Neural progenitor cell (in vitro differentiated cells): ENCODE measurements at regions not wholly inside any gene's neighbourhood (a gene's known extent, or its start where the extent isn't known, plus 50 kb on each side); places are given as distances from the start of the nearest gene placed in this dataset.
A peak's percentile ranks its signal among the peaks of the same experiment; 100 is the strongest.
"Not testable (repeated sequence)": the region's sequence is repeated elsewhere in the genome, so short reads cannot be mapped to it uniquely, and the experiment has no call there.

Experiments
- DNase-seq: peaks from one replicate; pipeline ENCODE4 v3.0.0-alpha.2; 2016; ENCODE audit warnings: low spot score
- H2AFZ ChIP-seq: fragments of 200-600 bp; sonication (generic); replicated peaks from 2 replicates; pipeline ENCODE4 v1.6.1; 2016; ENCODE audit warnings: antibody characterized with exemption
- H3F3A ChIP-seq: fragments of 200-600 bp; sonication (generic); 2 replicates; pipeline ENCODE4 v1.6.1; 2016; ENCODE audit warnings: antibody characterized with exemption, low read depth
- H3K27ac ChIP-seq: fragments of 200-600 bp; sonication (generic); 2 replicates; pipeline ENCODE4 v1.5.1; 2016; ENCODE audit warnings: mild to moderate bottlenecking
- H3K27me3 ChIP-seq: fragments of 200-600 bp; sonication (generic); 2 replicates; pipeline ENCODE4 v1.6.1; 2016; ENCODE audit warnings: mild to moderate bottlenecking, moderate library complexity
- H3K36me3 ChIP-seq: fragments of 200-600 bp; sonication (generic); 2 replicates; pipeline ENCODE4 v1.5.1; 2016
- H3K4me1 ChIP-seq: fragments of 200-600 bp; sonication (generic); 2 replicates; pipeline ENCODE4 v1.6.1; 2016; ENCODE audit warnings: mixed run types
- H3K4me2 ChIP-seq: fragments of 200-600 bp; sonication (generic); 2 replicates; pipeline ENCODE4 v1.6.1; 2016
- H3K4me3 ChIP-seq: fragments of 200-600 bp; sonication (generic); 2 replicates; pipeline ENCODE4 v1.5.1; 2016
- H3K79me2 ChIP-seq: fragments of 200-600 bp; sonication (generic); 2 replicates; pipeline ENCODE4 v1.6.1; 2016; ENCODE audit warnings: low read depth
- H3K9ac ChIP-seq: fragments of 200-600 bp; sonication (generic); 2 replicates; pipeline ENCODE4 v1.6.1; 2016
- H3K9me3 ChIP-seq: fragments of 200-600 bp; sonication (generic); 2 replicates; pipeline ENCODE4 v1.5.1; 2016; ENCODE audit warnings: low read depth
- H4K20me1 ChIP-seq: fragments of 200-600 bp; sonication (generic); 2 replicates; pipeline ENCODE4 v1.6.1; 2016; ENCODE audit warnings: low read depth
- H3K27ac Mint-ChIP-seq: 3 replicates; pipeline ENCODE4 v1.8.0; 2021; ENCODE audit warnings: mixed read lengths
- H3K27me3 Mint-ChIP-seq: 2 replicates; pipeline ENCODE4 v1.8.0; 2022; ENCODE audit warnings: low read depth, mild to moderate bottlenecking, inconsistent platforms, moderate library complexity, mixed read lengths; ENCODE audit not compliant: insufficient read depth
- H3K36me3 Mint-ChIP-seq: 3 replicates; pipeline ENCODE4 v1.8.0; 2021; ENCODE audit warnings: mixed read lengths
- H3K4me1 Mint-ChIP-seq: 3 replicates; pipeline ENCODE4 v1.8.0; 2021; ENCODE audit warnings: mixed read lengths
- H3K4me3 Mint-ChIP-seq: 3 replicates; pipeline ENCODE4 v1.8.0; 2021; ENCODE audit warnings: mild to moderate bottlenecking, moderate library complexity, mixed read lengths
- H3K9me3 Mint-ChIP-seq: 3 replicates; pipeline ENCODE4 v1.8.0; 2020; ENCODE audit warnings: mixed read lengths
- CTCF ChIP-seq: fragments of 200-600 bp; sonication (generic); IDR thresholded peaks from 2 replicates; pipeline ENCODE4 v1.5.1; 2017; ENCODE audit warnings: antibody characterized with exemption, mild to moderate bottlenecking
- EZH2 ChIP-seq: fragments of 200-600 bp; sonication (generic); IDR thresholded peaks from 2 replicates; pipeline ENCODE4 v1.6.1; 2017; ENCODE audit warnings: antibody characterized with exemption, mild to moderate bottlenecking, moderate library complexity
- EZH2phosphoT487 ChIP-seq: fragments of 200-600 bp; sonication (generic); IDR thresholded peaks from 2 replicates; pipeline ENCODE4 v1.6.1; 2017; ENCODE audit warnings: antibody characterized with exemption

GRCh38 chr6:40825102-40825501 is 213.9 kb downstream of the UNC5CL start:
- Mint-ChIP-seq H3K36me3 (no peaks in the 10 kb centered on the region), H3K4me1 (peaks cover 7% of the 10 kb centered on the region), H3K27ac (no peak overlapping the region), H3K4me3 (no peak overlapping the region), H3K9me3 (no peaks in the 10 kb centered on the region), H3K27me3 (peaks cover 3% of the 10 kb centered on the region)
- H4K20me1 ChIP-seq = no peaks in the 10 kb centered on the region
- H2AFZ ChIP-seq = no peak overlapping the region
- TF ChIP-seq EZH2phosphoT487 = no peak
- TF ChIP-seq EZH2 = no peak
- no peak for TF ChIP-seq CTCF
- no peaks in the 10 kb centered on the region for H3K36me3 ChIP-seq
- H3F3A ChIP-seq = no peaks in the 10 kb centered on the region
- no peak overlapping the region for H3K4me3 ChIP-seq
- no peaks in the 10 kb centered on the region for H3K27me3 ChIP-seq
- no peak overlapping the region for H3K4me2 ChIP-seq
- H3K9me3 ChIP-seq = no peaks in the 10 kb centered on the region
- no peak overlapping the region for H3K9ac ChIP-seq
- no peak overlapping the region for H3K27ac ChIP-seq
- DNase-seq = no peak
- H3K4me1 ChIP-seq = no peaks in the 10 kb centered on the region
- H3K79me2 ChIP-seq = no peaks in the 10 kb centered on the region

GRCh38 chr6:40823917-40824891 is 214.8 kb downstream of the UNC5CL start:
- H3K36me3 Mint-ChIP-seq, H3K4me1 Mint-ChIP-seq, H3K27ac Mint-ChIP-seq, H3F3A ChIP-seq, H2AFZ ChIP-seq, H3K4me3 ChIP-seq, H3K4me2 ChIP-seq, H3K4me1 ChIP-seq, H3K27me3 ChIP-seq, H3K9me3 ChIP-seq, H3K4me3 Mint-ChIP-seq, H3K27ac ChIP-seq, H3K27me3 Mint-ChIP-seq, H3K9ac ChIP-seq, H3K9me3 Mint-ChIP-seq, H3K79me2 ChIP-seq, H3K36me3 ChIP-seq, H4K20me1 ChIP-seq: not testable (repeated sequence)
- peak; percentile 80 for DNase-seq
- TF ChIP-seq CTCF = peak; percentile 66

- H3K36me3 Mint-ChIP-seq = no peaks in the 10 kb centered on the region
- H3K27me3 Mint-ChIP-seq = peaks cover 3% of the 10 kb centered on the region
- Histone ChIP-seq H3F3A (no peaks in the 10 kb centered on the region), H3K27me3 (no peaks in the 10 kb centered on the region), H3K27ac (no peak overlapping the region), H3K79me2 (no peaks in the 10 kb centered on the region), H3K4me3 (no peak overlapping the region), H3K9me3 (no peaks in the 10 kb centered on the region), H2AFZ (no peak overlapping the region), H3K9ac (no peak overlapping the region), H3K4me1 (no peaks in the 10 kb centered on the region), H3K36me3 (no peaks in the 10 kb centered on the region), H3K4me2 (no peak overlapping the region), H4K20me1 (no peaks in the 10 kb centered on the region)
- H3K4me3 Mint-ChIP-seq = no peak overlapping the region
- H3K4me1 Mint-ChIP-seq = peaks cover 7% of the 10 kb centered on the region
- no peak for DNase-seq
- H3K27ac Mint-ChIP-seq = no peak overlapping the region
- H3K9me3 Mint-ChIP-seq = no peaks in the 10 kb centered on the region
- TF ChIP-seq EZH2 (no peak), CTCF (no peak), EZH2phosphoT487 (no peak)
These were observed 216.4 kb downstream of the UNC5CL start for GRCh38 chr6:40822619-40823018.
